Dendritic cell treated with granulocyte-macrophage colony-stimulating factor and Interleukin-4, amounts not matched to agents 40 ng/mL and 50 ng/mL, for 4 days (primary cell): ENCODE measurements at regions not wholly inside any gene's neighbourhood (a gene's known extent, or its start where the extent isn't known, plus 50 kb on each side); places are given as distances from the start of the nearest gene placed in this dataset.

Experiments used
- H3K27ac Mint-ChIP-seq: one replicate; pipeline ENCODE4 v1.8.0; 2022; ENCODE audit warnings: mild to moderate bottlenecking, mixed read lengths
- H3K27me3 Mint-ChIP-seq: one replicate; pipeline ENCODE4 v1.8.0; 2022; ENCODE audit warnings: mild to moderate bottlenecking, mixed read lengths
- H3K36me3 Mint-ChIP-seq: one replicate; pipeline ENCODE4 v1.8.0; 2022; ENCODE audit warnings: low read depth, mixed read lengths
- H3K4me1 Mint-ChIP-seq: one replicate; pipeline ENCODE4 v1.8.0; 2022; ENCODE audit warnings: low read depth, mixed read lengths
- H3K4me3 Mint-ChIP-seq: one replicate; pipeline ENCODE4 v1.8.0; 2022; ENCODE audit warnings: mild to moderate bottlenecking, moderate library complexity, mixed read lengths
- H3K9me3 Mint-ChIP-seq: one replicate; pipeline ENCODE4 v1.8.0; 2022; ENCODE audit warnings: mixed read lengths
- intact Hi-C: fragments of 100-400 bp; cut with micrococcal nuclease; formaldehyde crosslinking; loops from one replicate; pipeline ENCODE4 v1.15.0; 2022

DNA sequence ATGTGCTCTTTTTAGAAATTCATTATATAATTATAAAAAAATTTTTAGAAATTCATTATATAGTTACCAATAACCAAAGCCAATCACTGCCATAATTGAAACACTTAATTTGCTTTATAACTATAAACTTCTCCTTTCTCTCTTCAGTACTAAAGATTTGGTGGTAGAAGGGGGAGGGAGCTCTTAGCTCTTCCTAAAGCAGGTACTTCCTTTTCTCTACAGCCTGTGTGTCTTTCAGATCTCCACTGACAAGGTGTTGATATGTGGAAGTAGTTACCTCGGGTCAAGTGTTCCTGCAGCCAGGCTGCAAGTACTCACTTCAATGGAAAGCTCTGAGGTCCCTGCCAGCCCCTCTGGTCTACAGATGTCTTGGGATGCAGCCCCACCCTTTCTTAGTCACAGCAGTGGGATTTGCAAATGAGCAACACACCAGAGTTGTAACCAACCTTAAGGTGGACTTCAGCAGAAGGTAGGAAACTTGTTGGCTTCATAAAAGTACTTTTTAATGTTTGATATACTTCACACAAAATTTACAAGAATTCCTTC, 690.0 kb downstream of the ARHGAP15 start:
- Mint-ChIP-seq H3K4me3 (no peak overlapping the region), H3K4me1 (no peaks in the 10 kb centered on the region), H3K9me3 (no peaks in the 10 kb centered on the region), H3K36me3 (no peaks in the 10 kb centered on the region), H3K27ac (no peak overlapping the region), H3K27me3 (no peaks in the 10 kb centered on the region)
- intact Hi-C loops = no loop called here
